ENCODE measurements at regions not wholly inside any gene's neighbourhood (a gene's known extent, or its start where the extent isn't known, plus 50 kb on each side); places are given as distances from the start of the nearest gene placed in this dataset.

GRCh38 chr14:38727731-38728130 is 375.3 kb downstream of the SEC23A start:
- no peak for TF ChIP-seq EZH2phosphoT487 (IDR thresholded peaks at IDR 0.05; ENCODE audit: insufficient read depth, low read depth)
- no peak for TF ChIP-seq EZH2 (IDR thresholded peaks at IDR 0.05; ENCODE audit: insufficient read depth, poor library complexity, severe bottlenecking)

Measured in GM23248 (cell line).